ENCODE measurements at regions not wholly inside any gene's neighbourhood (a gene's known extent, or its start where the extent isn't known, plus 50 kb on each side); places are given as distances from the start of the nearest gene placed in this dataset.
A peak's percentile ranks its signal among the peaks of the same experiment; 100 is the strongest.

GRCh38 chr2:8379128-8379527 is 302.7 kb upstream of the ID2 start:
- TF ChIP-seq CTCF (IDR thresholded peaks at IDR 0.05): no peak
- DNase-seq: no peak
- no peaks in the 10 kb centered on the region for H3K79me2 ChIP-seq (ENCODE audit: insufficient read depth, low read length)
- no peaks in the 10 kb centered on the region for H3K36me3 ChIP-seq (replicated peaks in 1 of 2; ENCODE audit: control insufficient read depth in 1 of 2, insufficient read depth in 2 of 2, low read length in 2 of 2)
- no peaks in the 10 kb centered on the region for H4K20me1 ChIP-seq (ENCODE audit: insufficient read depth, low read length)
- no peaks in the 10 kb centered on the region for H3K9me3 ChIP-seq (replicated peaks in 1 of 2; ENCODE audit: control insufficient read depth in 1 of 2, insufficient read depth in 1 of 2, low read length in 2 of 2)
- no peak overlapping the region for H3K27ac ChIP-seq (ENCODE audit: low read depth in 1 of 2, low read length in 2 of 2)
- H3K27ac Mint-ChIP-seq: no peak overlapping the region
- no peak overlapping the region for H3K4me2 ChIP-seq (replicated peaks; ENCODE audit: extremely low read depth, low read length, poor library complexity, severe bottlenecking)
- H3K4me1 Mint-ChIP-seq: peaks cover 15% of the 10 kb centered on the region
- H3K9ac ChIP-seq (ENCODE audit: insufficient read depth, low read length, poor library complexity, severe bottlenecking): no peak overlapping the region
- no peak overlapping the region for H3K4me3 Mint-ChIP-seq
- no peak overlapping the region for H3K4me3 ChIP-seq (replicated peaks in 1 of 3; ENCODE audit: low read depth in 2 of 3, low read length in 3 of 3)
- 100% methylated on average over 2 of the region's 8 CpGs for WGBS (ENCODE audit: insufficient coverage)
- H3K27me3 ChIP-seq (ENCODE audit: control insufficient read depth in 2 of 2, insufficient read depth in 2 of 2, low read length in 2 of 2): no peaks in the 10 kb centered on the region
- peaks cover 0 to 1% of the 10 kb centered on the region in 2 donors for H3K36me3 Mint-ChIP-seq
- peaks cover 0 to 4% (median 0%) of the 10 kb centered on the region in 7 donors for H3K9me3 Mint-ChIP-seq
- H3K27me3 Mint-ChIP-seq (ENCODE audit: low read depth in 3 of 3): peaks cover 2 to 4% (median 3%) of the 10 kb centered on the region in 3 donors
- H2AFZ ChIP-seq (ENCODE audit: insufficient read depth, low read depth, low read length, poor library complexity, severe bottlenecking): no peak overlapping the region
- intact Hi-C loops (cut with micrococcal nuclease): no loop called here
- peaks cover 15 to 16% of the 10 kb centered on the region in 2 donors for H3K4me1 ChIP-seq (ENCODE audit: control insufficient read depth in 1 of 2, insufficient read depth in 2 of 2, low read length in 2 of 2)

GRCh38 chr2:8379549-8379948 is 302.3 kb upstream of the ID2 start:
- no peaks in the 10 kb centered on the region for H4K20me1 ChIP-seq (ENCODE audit: insufficient read depth, low read length)
- Mint-ChIP-seq H3K4me3 (peak overlapping the region in 1 of 2 donors; percentile 79), H3K4me1 (peaks cover 15% of the 10 kb centered on the region), H3K27ac (peak overlapping the region in 2 of 7 donors; percentile 21 to 29), H3K27me3 (ENCODE audit: low read depth in 3 of 3) (peaks cover 2 to 4% (median 3%) of the 10 kb centered on the region in 3 donors), H3K36me3 (peaks cover 0 to 1% of the 10 kb centered on the region in 2 donors), H3K9me3 (peaks cover 0 to 4% (median 0%) of the 10 kb centered on the region in 7 donors)
- no peaks in the 10 kb centered on the region for H3K79me2 ChIP-seq (ENCODE audit: insufficient read depth, low read length)
- no peak for TF ChIP-seq CTCF (IDR thresholded peaks at IDR 0.05)
- H3K36me3 ChIP-seq (replicated peaks in 1 of 2; ENCODE audit: control insufficient read depth in 1 of 2, insufficient read depth in 2 of 2, low read length in 2 of 2): no peaks in the 10 kb centered on the region
- peak overlapping the region; percentile 46 for H3K4me2 ChIP-seq (replicated peaks; ENCODE audit: extremely low read depth, low read length, poor library complexity, severe bottlenecking)
- intact Hi-C loops (cut with micrococcal nuclease): no loop called here
- no peak overlapping the region for H3K27ac ChIP-seq (ENCODE audit: low read depth in 1 of 2, low read length in 2 of 2)
- H2AFZ ChIP-seq (ENCODE audit: insufficient read depth, low read depth, low read length, poor library complexity, severe bottlenecking): peak overlapping the region; percentile 72
- H3K9ac ChIP-seq (ENCODE audit: insufficient read depth, low read length, poor library complexity, severe bottlenecking): no peak overlapping the region
- whole genome bisulfite sequencing (ENCODE audit: insufficient coverage): no CpG with 5 or more reads among the region's 4 CpGs
- H3K4me1 ChIP-seq (ENCODE audit: control insufficient read depth in 1 of 2, insufficient read depth in 2 of 2, low read length in 2 of 2): peaks cover 15 to 16% of the 10 kb centered on the region in 2 donors
- H3K4me3 ChIP-seq (replicated peaks in 1 of 3; ENCODE audit: low read depth in 2 of 3, low read length in 3 of 3): no peak overlapping the region
- no peaks in the 10 kb centered on the region for H3K9me3 ChIP-seq (replicated peaks in 1 of 2; ENCODE audit: control insufficient read depth in 1 of 2, insufficient read depth in 1 of 2, low read length in 2 of 2)
- no peaks in the 10 kb centered on the region for H3K27me3 ChIP-seq (ENCODE audit: control insufficient read depth in 2 of 2, insufficient read depth in 2 of 2, low read length in 2 of 2)
- no peak for DNase-seq

Data from CD14-positive monocyte (primary cell).